Lower leg skin (tissue), 3 donors: ENCODE measurements at regions not wholly inside any gene's neighbourhood (a gene's known extent, or its start where the extent isn't known, plus 50 kb on each side); places are given as distances from the start of the nearest gene placed in this dataset.
"Not testable (repeated sequence)": the region's sequence is repeated elsewhere in the genome, so short reads cannot be mapped to it uniquely, and the experiment has no call there.

ENCODE experiments used
- POLR2A ChIP-seq, 2 donors: fragments of 450-650 bp; IDR thresholded peaks; one replicate each; pipeline ENCODE4 v1.6.1; 2016 to 2017; ENCODE audit warnings: antibody characterized with exemption in 2 of 2, mild to moderate bottlenecking in 1 of 2, moderate library complexity in 1 of 2
- TF ChIP-seq, protein P1 (sequence below), 3 donors: fragments of 450-650 bp; IDR thresholded peaks; one replicate each; pipeline ENCODE4 v1.5.1; 2016; ENCODE audit warnings: antibody characterized with exemption in 3 of 3, mild to moderate bottlenecking in 3 of 3, moderate library complexity in 2 of 3

DNA sequence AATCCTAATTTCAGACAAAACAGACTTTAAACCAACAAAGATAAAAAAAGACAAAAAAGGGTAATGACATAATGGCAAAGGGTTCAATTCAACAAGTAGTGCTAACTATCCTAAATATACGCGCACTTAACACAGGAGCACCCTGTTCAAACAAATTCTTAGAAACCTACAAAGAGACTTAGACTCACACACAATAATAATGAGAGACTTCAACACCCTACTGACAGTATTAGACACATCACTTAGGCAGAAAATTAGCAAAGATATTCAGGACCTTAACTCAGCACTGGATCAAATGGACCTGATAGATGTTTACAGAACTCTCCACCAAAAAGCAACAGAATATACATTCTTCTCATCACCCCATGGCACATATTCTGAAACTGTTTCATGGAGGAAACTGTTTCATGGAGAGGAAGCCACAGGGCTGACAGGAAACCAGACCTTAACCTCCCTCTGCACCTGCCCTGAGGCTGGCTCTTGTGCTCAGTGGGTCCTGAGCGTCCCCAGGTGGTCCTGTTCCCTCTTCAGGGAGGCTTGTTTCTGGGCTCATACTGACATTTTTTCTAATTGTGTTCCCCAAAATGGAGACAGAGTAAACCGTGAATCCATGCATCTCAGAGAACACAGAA, 184.9 kb downstream of the POTEB start:
- TF ChIP-seq, protein P1, sequence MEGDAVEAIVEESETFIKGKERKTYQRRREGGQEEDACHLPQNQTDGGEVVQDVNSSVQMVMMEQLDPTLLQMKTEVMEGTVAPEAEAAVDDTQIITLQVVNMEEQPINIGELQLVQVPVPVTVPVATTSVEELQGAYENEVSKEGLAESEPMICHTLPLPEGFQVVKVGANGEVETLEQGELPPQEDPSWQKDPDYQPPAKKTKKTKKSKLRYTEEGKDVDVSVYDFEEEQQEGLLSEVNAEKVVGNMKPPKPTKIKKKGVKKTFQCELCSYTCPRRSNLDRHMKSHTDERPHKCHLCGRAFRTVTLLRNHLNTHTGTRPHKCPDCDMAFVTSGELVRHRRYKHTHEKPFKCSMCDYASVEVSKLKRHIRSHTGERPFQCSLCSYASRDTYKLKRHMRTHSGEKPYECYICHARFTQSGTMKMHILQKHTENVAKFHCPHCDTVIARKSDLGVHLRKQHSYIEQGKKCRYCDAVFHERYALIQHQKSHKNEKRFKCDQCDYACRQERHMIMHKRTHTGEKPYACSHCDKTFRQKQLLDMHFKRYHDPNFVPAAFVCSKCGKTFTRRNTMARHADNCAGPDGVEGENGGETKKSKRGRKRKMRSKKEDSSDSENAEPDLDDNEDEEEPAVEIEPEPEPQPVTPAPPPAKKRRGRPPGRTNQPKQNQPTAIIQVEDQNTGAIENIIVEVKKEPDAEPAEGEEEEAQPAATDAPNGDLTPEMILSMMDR (IDR thresholded peaks at IDR 0.05), result not testable (repeated sequence)
- not testable (repeated sequence) for TF ChIP-seq POLR2A (IDR thresholded peaks at IDR 0.05)
